ENCODE measurements at regions not wholly inside any gene's neighbourhood (a gene's known extent, or its start where the extent isn't known, plus 50 kb on each side); places are given as distances from the start of the nearest gene placed in this dataset.
A peak's percentile ranks its signal among the peaks of the same experiment; 100 is the strongest.

- no peak for DNase-seq
These were observed 281.2 kb downstream of the SNX13 start for GRCh38 chr7:17659126-17659525.

GRCh38 chr7:17660116-17660515, 280.2 kb downstream of the SNX13 start:
- DNase-seq, result no peak

GRCh38 chr7:17661982-17662585, 278.2 kb downstream of the SNX13 start:
- DNase-seq, result no peak

- no peak for DNase-seq
These were observed 277.1 kb downstream of the SNX13 start for GRCh38 chr7:17663061-17663675.

GRCh38 chr7:17665029-17665428, 275.3 kb downstream of the SNX13 start:
- DNase-seq, result no peak

GRCh38 chr7:17668122-17668521, 272.2 kb downstream of the SNX13 start:
- no peak for DNase-seq

GRCh38 chr7:17669204-17669603, 271.1 kb downstream of the SNX13 start:
- no peak for DNase-seq

- DNase-seq, result no peak
These were observed 268.3 kb downstream of the SNX13 start for GRCh38 chr7:17671956-17672355.

GRCh38 chr7:17672783-17673182, 267.5 kb downstream of the SNX13 start:
- DNase-seq, result no peak

- no peak for DNase-seq
These were observed 265.9 kb downstream of the SNX13 start for GRCh38 chr7:17674166-17674942.

- DNase-seq, result no peak
These were observed 265.2 kb downstream of the SNX13 start for GRCh38 chr7:17674943-17675608.

- DNase-seq, result no peak
These were observed 262.9 kb downstream of the SNX13 start for GRCh38 chr7:17677408-17677807.

GRCh38 chr7:17678896-17679295, 261.4 kb downstream of the SNX13 start:
- DNase-seq, result no peak

GRCh38 chr7:17679458-17679857, 260.8 kb downstream of the SNX13 start:
- no peak for DNase-seq

GRCh38 chr7:17680026-17680425, 260.3 kb downstream of the SNX13 start:
- no peak for DNase-seq

- DNase-seq, result peak; percentile 21
These were observed 259.3 kb downstream of the SNX13 start for GRCh38 chr7:17680943-17681351.

- DNase-seq, result no peak
These were observed 258.3 kb downstream of the SNX13 start for GRCh38 chr7:17681965-17682364.

- DNase-seq, result no peak
These were observed 257.7 kb downstream of the SNX13 start for GRCh38 chr7:17682586-17682985.

GRCh38 chr7:17685141-17685540, 255.2 kb downstream of the SNX13 start:
- DNase-seq, result no peak

GRCh38 chr7:17687361-17687760, 252.9 kb downstream of the SNX13 start:
- no peak for DNase-seq

GRCh38 chr7:17689361-17689902, 250.9 kb downstream of the SNX13 start:
- DNase-seq, result no peak

GRCh38 chr7:17690030-17690429, 250.3 kb downstream of the SNX13 start:
- DNase-seq, result peak; percentile 60

GRCh38 chr7:17696422-17696821, 243.9 kb downstream of the SNX13 start:
- DNase-seq, result no peak
